Stomach (tissue), 4 donors: ENCODE measurements at regions not wholly inside any gene's neighbourhood (a gene's known extent, or its start where the extent isn't known, plus 50 kb on each side); places are given as distances from the start of the nearest gene placed in this dataset.

Experiments
- EP300 ChIP-seq: sonication (generic); formaldehyde crosslinking; IDR thresholded peaks from one replicate; pipeline ENCODE4 v1.6.1; 2017; ENCODE audit warnings: antibody characterized with exemption
- POLR2A ChIP-seq, 4 donors: fragments of 450-650 bp; IDR thresholded peaks; one replicate each; pipeline ENCODE4 v1.6.1; 2016; ENCODE audit warnings: antibody characterized with exemption in 4 of 4, control low read depth in 2 of 4, mild to moderate bottlenecking in 1 of 4, moderate library complexity in 1 of 4
- POLR2AphosphoS5 ChIP-seq, 3 donors: sonication (generic); formaldehyde crosslinking; IDR thresholded peaks; one replicate each; pipeline ENCODE4 v1.6.1; 2016; ENCODE audit warnings: antibody characterized with exemption in 3 of 3
- TF ChIP-seq, protein P1 (sequence below), 7 experiments: fragments of 450-650 bp in 4 of 7; fragments of 200-600 bp in 3 of 7; sonication (generic) in 3 of 7; IDR thresholded peaks; one replicate each; pipeline ENCODE4 v1.5.1; 2016 to 2019; ENCODE audit warnings: antibody characterized with exemption in 7 of 7, control low read depth in 2 of 7, mild to moderate bottlenecking in 1 of 7

GRCh38 chr4:182192511-182193181 lies 50.6 kb upstream of the TENM3 start:
- TF ChIP-seq EP300 (no peak), POLR2A (IDR thresholded peaks at IDR 0.05) (no peak), POLR2AphosphoS5 (IDR thresholded peaks at IDR 0.05) (no peak)
- TF ChIP-seq, protein P1, sequence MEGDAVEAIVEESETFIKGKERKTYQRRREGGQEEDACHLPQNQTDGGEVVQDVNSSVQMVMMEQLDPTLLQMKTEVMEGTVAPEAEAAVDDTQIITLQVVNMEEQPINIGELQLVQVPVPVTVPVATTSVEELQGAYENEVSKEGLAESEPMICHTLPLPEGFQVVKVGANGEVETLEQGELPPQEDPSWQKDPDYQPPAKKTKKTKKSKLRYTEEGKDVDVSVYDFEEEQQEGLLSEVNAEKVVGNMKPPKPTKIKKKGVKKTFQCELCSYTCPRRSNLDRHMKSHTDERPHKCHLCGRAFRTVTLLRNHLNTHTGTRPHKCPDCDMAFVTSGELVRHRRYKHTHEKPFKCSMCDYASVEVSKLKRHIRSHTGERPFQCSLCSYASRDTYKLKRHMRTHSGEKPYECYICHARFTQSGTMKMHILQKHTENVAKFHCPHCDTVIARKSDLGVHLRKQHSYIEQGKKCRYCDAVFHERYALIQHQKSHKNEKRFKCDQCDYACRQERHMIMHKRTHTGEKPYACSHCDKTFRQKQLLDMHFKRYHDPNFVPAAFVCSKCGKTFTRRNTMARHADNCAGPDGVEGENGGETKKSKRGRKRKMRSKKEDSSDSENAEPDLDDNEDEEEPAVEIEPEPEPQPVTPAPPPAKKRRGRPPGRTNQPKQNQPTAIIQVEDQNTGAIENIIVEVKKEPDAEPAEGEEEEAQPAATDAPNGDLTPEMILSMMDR (IDR thresholded peaks at IDR 0.05) = no peak
